Panc1 (cell line): ENCODE measurements at regions not wholly inside any gene's neighbourhood (a gene's known extent, or its start where the extent isn't known, plus 50 kb on each side); places are given as distances from the start of the nearest gene placed in this dataset.

Experiments used
- ATAC-seq: fragments of 200-7000 bp; cut with Tn5 transposase; 2 replicates; pipeline ENCODE4 v1.9.1; 2020; ENCODE audit warnings: mild to moderate bottlenecking, moderate library complexity
- BruUV-seq: library from RNA; stranded (reverse); fragments of 400-500 nt; replicated peaks from 2 replicates; lab custom pipeline; 2021; lab: Mats Ljungman, UMichigan
- CTCF ChIA-PET: fragments of 300-600 bp; sonication (Branson Sonifier 250); formaldehyde crosslinking; loops from one replicate; lab custom pipeline; 2022; ENCODE audit warnings: antibody characterized with exemption; lab: Charles Lee
- POLR2A ChIA-PET: fragments of 300-600 bp; sonication (Branson Sonifier 250); formaldehyde crosslinking; loops from one replicate; lab custom pipeline; 2022; ENCODE audit warnings: antibody characterized with exemption; lab: Charles Lee
- DNase-seq: peaks from one replicate; pipeline ENCODE4 v3.0.0-alpha.2; 2010; ENCODE audit warnings: low read depth, low spot score
- H3K27ac ChIP-seq: 2 replicates; pipeline ENCODE4 v1.5.1; 2011; ENCODE audit warnings: mild to moderate bottlenecking, low read length, inconsistent platforms
- H3K27me3 ChIP-seq: fragments of 200-500 bp; sonication (Bioruptor generic); 2 replicates; pipeline ENCODE4 v1.6.0; 2014; ENCODE audit warnings: low read length, inconsistent platforms; ENCODE audit not compliant: control insufficient read depth, insufficient read depth
- H3K36me3 ChIP-seq: fragments of 200-500 bp; sonication (Bioruptor generic); 2 replicates; pipeline ENCODE4 v1.5.1; 2014; ENCODE audit warnings: inconsistent platforms, mild to moderate bottlenecking, low read length, moderate library complexity; ENCODE audit not compliant: control insufficient read depth, insufficient read depth
- H3K4me1 ChIP-seq: 2 replicates; pipeline ENCODE4 v1.5.1; 2011; ENCODE audit warnings: inconsistent platforms, mild to moderate bottlenecking, low read length, moderate library complexity; ENCODE audit not compliant: control insufficient read depth, insufficient read depth
- H3K4me3 ChIP-seq, 2 experiments: 2 replicates each; pipeline ENCODE4 v1.5.1; 2011 to 2012; ENCODE audit warnings: low read depth in 2 of 2, low read length in 2 of 2, mild to moderate bottlenecking in 2 of 2, inconsistent platforms in 1 of 2, moderate library complexity in 1 of 2
- H3K9me3 ChIP-seq: fragments of 200-500 bp; sonication (Bioruptor generic); 2 replicates; pipeline ENCODE4 v1.5.1; 2014; ENCODE audit warnings: low read depth, mild to moderate bottlenecking, inconsistent platforms, low read length, moderate library complexity; ENCODE audit not compliant: control insufficient read depth, insufficient read depth
- POLR2AphosphoS5 ChIP-seq: IDR thresholded peaks from 2 replicates; pipeline ENCODE4 v1.6.1; 2012; ENCODE audit warnings: mild to moderate bottlenecking, low read depth, low read length, moderate library complexity
- SIN3A ChIP-seq: IDR thresholded peaks from 2 replicates; pipeline ENCODE4 v1.6.1; 2012; ENCODE audit warnings: low read depth, mild to moderate bottlenecking, low read length, moderate library complexity, borderline replicate concordance; ENCODE audit not compliant: insufficient read depth
- TCF7L2 ChIP-seq: IDR thresholded peaks from 2 replicates; pipeline ENCODE4 v1.6.1; 2011; ENCODE audit warnings: mild to moderate bottlenecking, low read depth, low read length, inconsistent platforms
- in situ Hi-C: cut with HindIII; loops from 2 replicates; pipeline ENCODE4 v1.10.0; 2016; ENCODE audit warnings: low sequenced_read_pairs, low pct_unique_long_range_greater_than_20kb
- intact Hi-C: fragments of 100-400 bp; cut with micrococcal nuclease; formaldehyde crosslinking; loops from one replicate; pipeline ENCODE4 v1.10.0; 2022; ENCODE audit not compliant: unreplicated experiment
- TF ChIP-seq, protein P1 (sequence below), 2 experiments: IDR thresholded peaks; 2 replicates each; pipeline ENCODE4 v1.6.1; 2011 to 2012; ENCODE audit warnings: low read depth in 2 of 2, control low read depth in 1 of 2, low read length in 1 of 2, mild to moderate bottlenecking in 1 of 2, moderate library complexity in 1 of 2; ENCODE audit not compliant: insufficient read depth in 1 of 2
- TF ChIP-seq, protein P2 (sequence below): fragments of 450-650 bp; IDR thresholded peaks from 2 replicates; pipeline ENCODE4 v1.5.1; 2017; ENCODE audit warnings: mild to moderate bottlenecking

DNA sequence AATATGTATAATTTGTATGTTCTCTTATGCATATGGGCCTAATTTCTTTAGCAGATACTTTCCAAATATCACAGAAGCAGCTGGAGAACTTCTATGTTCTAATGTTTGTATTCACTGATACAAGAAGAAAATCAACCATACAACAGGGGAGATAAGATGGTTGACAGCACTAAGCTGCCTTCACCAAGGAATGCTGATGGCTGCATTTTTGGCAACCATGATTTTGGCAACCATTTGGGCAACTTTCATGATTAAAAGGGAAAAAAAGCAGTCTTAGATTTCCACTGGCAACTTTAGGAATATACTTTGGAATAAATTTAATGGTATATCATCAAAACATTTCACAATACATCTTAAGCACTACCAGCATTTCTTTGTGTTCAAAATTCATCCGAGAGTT lies 740.3 kb upstream of the CDH6 start:
- H3K27ac ChIP-seq, result no peak overlapping the region
- in situ Hi-C loops, result no loop called here
- ChIA-PET POLR2A (no interaction called here), CTCF (no interaction called here)
- H3K4me1 ChIP-seq, result no peaks in the 10 kb centered on the region
- ATAC-seq (no peak), DNase-seq (no peak)
- intact Hi-C loops, result no loop called here
- no TSS peak for BruUV-seq
- TF ChIP-seq, protein P1, sequence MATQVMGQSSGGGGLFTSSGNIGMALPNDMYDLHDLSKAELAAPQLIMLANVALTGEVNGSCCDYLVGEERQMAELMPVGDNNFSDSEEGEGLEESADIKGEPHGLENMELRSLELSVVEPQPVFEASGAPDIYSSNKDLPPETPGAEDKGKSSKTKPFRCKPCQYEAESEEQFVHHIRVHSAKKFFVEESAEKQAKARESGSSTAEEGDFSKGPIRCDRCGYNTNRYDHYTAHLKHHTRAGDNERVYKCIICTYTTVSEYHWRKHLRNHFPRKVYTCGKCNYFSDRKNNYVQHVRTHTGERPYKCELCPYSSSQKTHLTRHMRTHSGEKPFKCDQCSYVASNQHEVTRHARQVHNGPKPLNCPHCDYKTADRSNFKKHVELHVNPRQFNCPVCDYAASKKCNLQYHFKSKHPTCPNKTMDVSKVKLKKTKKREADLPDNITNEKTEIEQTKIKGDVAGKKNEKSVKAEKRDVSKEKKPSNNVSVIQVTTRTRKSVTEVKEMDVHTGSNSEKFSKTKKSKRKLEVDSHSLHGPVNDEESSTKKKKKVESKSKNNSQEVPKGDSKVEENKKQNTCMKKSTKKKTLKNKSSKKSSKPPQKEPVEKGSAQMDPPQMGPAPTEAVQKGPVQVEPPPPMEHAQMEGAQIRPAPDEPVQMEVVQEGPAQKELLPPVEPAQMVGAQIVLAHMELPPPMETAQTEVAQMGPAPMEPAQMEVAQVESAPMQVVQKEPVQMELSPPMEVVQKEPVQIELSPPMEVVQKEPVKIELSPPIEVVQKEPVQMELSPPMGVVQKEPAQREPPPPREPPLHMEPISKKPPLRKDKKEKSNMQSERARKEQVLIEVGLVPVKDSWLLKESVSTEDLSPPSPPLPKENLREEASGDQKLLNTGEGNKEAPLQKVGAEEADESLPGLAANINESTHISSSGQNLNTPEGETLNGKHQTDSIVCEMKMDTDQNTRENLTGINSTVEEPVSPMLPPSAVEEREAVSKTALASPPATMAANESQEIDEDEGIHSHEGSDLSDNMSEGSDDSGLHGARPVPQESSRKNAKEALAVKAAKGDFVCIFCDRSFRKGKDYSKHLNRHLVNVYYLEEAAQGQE (IDR thresholded peaks at IDR 0.05; ENCODE audit: insufficient read depth in 1 of 2, low read depth in 2 of 2, low read length in 1 of 2), result no peak
- TF ChIP-seq SIN3A, result no peak
- no peak for TF ChIP-seq POLR2AphosphoS5
- TF ChIP-seq, protein P2, sequence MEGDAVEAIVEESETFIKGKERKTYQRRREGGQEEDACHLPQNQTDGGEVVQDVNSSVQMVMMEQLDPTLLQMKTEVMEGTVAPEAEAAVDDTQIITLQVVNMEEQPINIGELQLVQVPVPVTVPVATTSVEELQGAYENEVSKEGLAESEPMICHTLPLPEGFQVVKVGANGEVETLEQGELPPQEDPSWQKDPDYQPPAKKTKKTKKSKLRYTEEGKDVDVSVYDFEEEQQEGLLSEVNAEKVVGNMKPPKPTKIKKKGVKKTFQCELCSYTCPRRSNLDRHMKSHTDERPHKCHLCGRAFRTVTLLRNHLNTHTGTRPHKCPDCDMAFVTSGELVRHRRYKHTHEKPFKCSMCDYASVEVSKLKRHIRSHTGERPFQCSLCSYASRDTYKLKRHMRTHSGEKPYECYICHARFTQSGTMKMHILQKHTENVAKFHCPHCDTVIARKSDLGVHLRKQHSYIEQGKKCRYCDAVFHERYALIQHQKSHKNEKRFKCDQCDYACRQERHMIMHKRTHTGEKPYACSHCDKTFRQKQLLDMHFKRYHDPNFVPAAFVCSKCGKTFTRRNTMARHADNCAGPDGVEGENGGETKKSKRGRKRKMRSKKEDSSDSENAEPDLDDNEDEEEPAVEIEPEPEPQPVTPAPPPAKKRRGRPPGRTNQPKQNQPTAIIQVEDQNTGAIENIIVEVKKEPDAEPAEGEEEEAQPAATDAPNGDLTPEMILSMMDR, result no peak
- TF ChIP-seq TCF7L2, result no peak
- H3K36me3 ChIP-seq, result no peaks in the 10 kb centered on the region
- H3K4me3 ChIP-seq, result no peak overlapping the region
- H3K27me3 ChIP-seq, result no peaks in the 10 kb centered on the region
- H3K9me3 ChIP-seq, result no peaks in the 10 kb centered on the region

DNA sequence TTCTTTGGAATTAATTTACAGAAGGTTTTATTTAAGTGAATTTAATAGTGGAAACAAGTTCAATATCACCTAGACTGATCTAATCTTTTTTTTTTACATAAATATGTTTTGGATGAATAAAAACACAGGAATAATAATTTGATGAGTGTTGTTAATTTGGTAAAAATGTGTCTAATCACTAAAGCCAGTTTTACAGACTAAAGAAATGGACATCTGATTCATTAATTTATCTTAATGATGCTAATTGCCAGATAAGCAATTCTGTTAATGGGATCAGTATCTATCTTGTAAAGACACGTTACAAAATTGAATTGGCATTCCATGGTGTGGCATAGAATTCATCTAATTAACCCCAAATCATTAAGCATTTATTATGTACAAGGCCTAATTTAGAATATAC lies 743.3 kb upstream of the CDH6 start:
- Histone ChIP-seq H3K9me3 (no peaks in the 10 kb centered on the region), H3K36me3 (no peaks in the 10 kb centered on the region), H3K27ac (no peak overlapping the region), H3K4me1 (no peaks in the 10 kb centered on the region), H3K4me3 (no peak overlapping the region), H3K27me3 (no peaks in the 10 kb centered on the region)
- ATAC-seq, result no peak
- in situ Hi-C loops (no loop called here), intact Hi-C loops (no loop called here)
- DNase-seq, result no peak
- ChIA-PET POLR2A (no interaction called here), CTCF (no interaction called here)
- TF ChIP-seq, protein P2, result no peak
- no peak for TF ChIP-seq POLR2AphosphoS5
- no peak for TF ChIP-seq SIN3A
- no peak for TF ChIP-seq TCF7L2
- TF ChIP-seq, protein P1 (IDR thresholded peaks at IDR 0.05; ENCODE audit: insufficient read depth in 1 of 2, low read depth in 2 of 2, low read length in 1 of 2), result no peak
- BruUV-seq, result no TSS peak
